Stomach (tissue), 8 donors: ENCODE measurements at regions not wholly inside any gene's neighbourhood (a gene's known extent, or its start where the extent isn't known, plus 50 kb on each side); places are given as distances from the start of the nearest gene placed in this dataset.
A peak's percentile ranks its signal among the peaks of the same experiment; 100 is the strongest.

Source experiments
- DNase-seq, 2 donors: peaks; one replicate each; pipeline versions ENCODE4 v3.0.0 to v3.0.0-alpha.2; 2013 to 2019
- H3K27ac ChIP-seq, 5 donors: fragments of 200-600 bp in 4 of 5; sonication (generic) in 4 of 5; one replicate each; pipeline ENCODE4 v1.5.1; 2013 to 2019; ENCODE audit warnings: mild to moderate bottlenecking in 1 of 5, moderate library complexity in 1 of 5
- H3K27me3 ChIP-seq, 3 donors: fragments of 200-600 bp; sonication (generic); one replicate each; pipeline ENCODE4 v1.5.1; 2017 to 2019; ENCODE audit warnings: mixed run types in 1 of 3
- H3K36me3 ChIP-seq, 4 donors: fragments of 200-600 bp; sonication (generic); 1 replicate in 3 of 4; 2 replicates in 1 of 4; pipeline ENCODE4 v1.5.1; 2016 to 2019
- H3K4me1 ChIP-seq, 4 donors: fragments of 200-600 bp; sonication (generic); one replicate each; pipeline ENCODE4 v1.5.1; 2016 to 2019
- H3K4me3 ChIP-seq, 4 donors: fragments of 200-600 bp; sonication (generic) in 3 of 4; one replicate each; pipeline ENCODE4 v1.5.1; 2016 to 2019; ENCODE audit warnings: mild to moderate bottlenecking in 1 of 4
- H3K9me3 ChIP-seq, 4 donors: fragments of 200-600 bp; sonication (generic); one replicate each; pipeline ENCODE4 v1.5.1; 2016 to 2019
- EP300 ChIP-seq: sonication (generic); formaldehyde crosslinking; IDR thresholded peaks from one replicate; pipeline ENCODE4 v1.6.1; 2017; ENCODE audit warnings: antibody characterized with exemption
- POLR2A ChIP-seq, 4 donors: fragments of 450-650 bp; IDR thresholded peaks; one replicate each; pipeline ENCODE4 v1.6.1; 2016; ENCODE audit warnings: antibody characterized with exemption in 4 of 4, control low read depth in 2 of 4, mild to moderate bottlenecking in 1 of 4, moderate library complexity in 1 of 4
- POLR2AphosphoS5 ChIP-seq, 3 donors: sonication (generic); formaldehyde crosslinking; IDR thresholded peaks; one replicate each; pipeline ENCODE4 v1.6.1; 2016; ENCODE audit warnings: antibody characterized with exemption in 3 of 3
- WGBS, 5 donors: extraction: QIAGEN DNeasy Blood & Tissue Kit in 3 of 5; methylation state at CpG; one replicate each; pipeline versions ENCODE4 v1.1.5 to v1.1.7; 2013 to 2018; 5-methylcytosine and 5-hydroxymethylcytosine counted together
- intact Hi-C: fragments of 100-400 bp; cut with DNase I; formaldehyde crosslinking; loops from one replicate; pipeline ENCODE4 v1.15.1; 2023; ENCODE audit warnings: low total_unique reads
- TF ChIP-seq, protein P1 (sequence below), 7 experiments: fragments of 450-650 bp in 4 of 7; fragments of 200-600 bp in 3 of 7; sonication (generic) in 3 of 7; IDR thresholded peaks; one replicate each; pipeline ENCODE4 v1.5.1; 2016 to 2019; ENCODE audit warnings: antibody characterized with exemption in 7 of 7, control low read depth in 2 of 7, mild to moderate bottlenecking in 1 of 7
- donor health status: healthy with polysubstance abuse.
- donor health status: Bipolar disorder and iron deficiency.
- donor health status: healthy.

DNA sequence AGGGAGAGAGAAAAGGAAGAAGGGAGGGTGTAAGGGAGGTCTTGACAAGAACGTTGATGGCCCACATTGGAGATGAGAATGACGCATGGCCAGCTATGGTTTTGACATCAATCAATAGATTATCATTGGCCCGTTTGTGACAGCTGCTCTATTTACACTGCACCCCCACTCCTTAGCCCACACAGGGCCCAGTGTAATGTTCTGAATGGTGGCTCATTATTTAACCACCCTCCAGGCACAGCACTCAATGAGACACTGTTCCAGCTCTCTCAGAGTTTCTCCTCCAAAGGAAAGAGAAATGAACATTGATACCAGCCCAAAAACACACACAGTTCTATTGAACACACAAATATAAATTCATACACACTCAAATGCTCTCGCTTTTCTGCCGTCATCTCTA is 173.0 kb upstream of the IPO5 start:
- WGBS, 5 donors: 52 to 72% (median 68%) methylated on average over 4 to 5 of the region's 5 CpGs
- DNase-seq: peak in 1 of 2 donors; percentile 15
- Histone ChIP-seq H3K9me3 (peaks cover 0 to 12% (median 3%) of the 10 kb centered on the region in 4 donors), H3K27ac (no peak overlapping the region), H3K27me3 (no peaks in the 10 kb centered on the region), H3K36me3 (no peaks in the 10 kb centered on the region), H3K4me3 (no peak overlapping the region), H3K4me1 (no peaks in the 10 kb centered on the region)
- intact Hi-C loops: no loop called here
- TF ChIP-seq POLR2A (IDR thresholded peaks at IDR 0.05) (no peak), EP300 (no peak), POLR2AphosphoS5 (IDR thresholded peaks at IDR 0.05) (no peak)
- TF ChIP-seq, protein P1, sequence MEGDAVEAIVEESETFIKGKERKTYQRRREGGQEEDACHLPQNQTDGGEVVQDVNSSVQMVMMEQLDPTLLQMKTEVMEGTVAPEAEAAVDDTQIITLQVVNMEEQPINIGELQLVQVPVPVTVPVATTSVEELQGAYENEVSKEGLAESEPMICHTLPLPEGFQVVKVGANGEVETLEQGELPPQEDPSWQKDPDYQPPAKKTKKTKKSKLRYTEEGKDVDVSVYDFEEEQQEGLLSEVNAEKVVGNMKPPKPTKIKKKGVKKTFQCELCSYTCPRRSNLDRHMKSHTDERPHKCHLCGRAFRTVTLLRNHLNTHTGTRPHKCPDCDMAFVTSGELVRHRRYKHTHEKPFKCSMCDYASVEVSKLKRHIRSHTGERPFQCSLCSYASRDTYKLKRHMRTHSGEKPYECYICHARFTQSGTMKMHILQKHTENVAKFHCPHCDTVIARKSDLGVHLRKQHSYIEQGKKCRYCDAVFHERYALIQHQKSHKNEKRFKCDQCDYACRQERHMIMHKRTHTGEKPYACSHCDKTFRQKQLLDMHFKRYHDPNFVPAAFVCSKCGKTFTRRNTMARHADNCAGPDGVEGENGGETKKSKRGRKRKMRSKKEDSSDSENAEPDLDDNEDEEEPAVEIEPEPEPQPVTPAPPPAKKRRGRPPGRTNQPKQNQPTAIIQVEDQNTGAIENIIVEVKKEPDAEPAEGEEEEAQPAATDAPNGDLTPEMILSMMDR (IDR thresholded peaks at IDR 0.05): no peak

DNA sequence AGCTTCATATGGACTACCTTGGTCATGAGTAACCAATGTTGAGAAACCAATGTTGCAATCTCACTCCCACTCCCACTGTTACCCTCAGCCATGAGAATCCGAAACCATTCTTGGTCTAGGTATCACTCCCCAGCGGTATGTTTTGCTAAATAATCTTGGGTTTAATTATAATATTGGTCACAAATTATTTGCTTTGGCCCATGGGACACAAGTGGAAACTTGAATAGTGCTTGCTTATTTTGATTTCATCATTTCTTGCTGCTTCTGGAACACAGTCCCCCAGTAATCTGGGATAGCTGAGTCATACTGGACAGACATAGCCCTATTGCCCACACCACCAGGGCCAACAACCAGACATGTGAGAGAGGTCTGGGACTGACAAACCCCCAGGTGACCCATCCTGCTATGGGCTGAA is 171.6 kb upstream of the IPO5 start:
- 88 to 98% (median 92%) methylated on average over 2 of the region's 2 CpGs for WGBS, 5 donors
- peaks cover 0 to 12% (median 1%) of the 10 kb centered on the region in 4 donors for H3K9me3 ChIP-seq
- intact Hi-C loops: no loop called here
- DNase-seq: no peak
- TF ChIP-seq, protein P1 (IDR thresholded peaks at IDR 0.05): no peak
- TF ChIP-seq EP300: no peak
- TF ChIP-seq POLR2AphosphoS5 (IDR thresholded peaks at IDR 0.05): no peak
- TF ChIP-seq POLR2A (IDR thresholded peaks at IDR 0.05): no peak
- no peak overlapping the region for H3K4me3 ChIP-seq
- no peaks in the 10 kb centered on the region for H3K27me3 ChIP-seq
- no peak overlapping the region for H3K27ac ChIP-seq
- H3K4me1 ChIP-seq: no peaks in the 10 kb centered on the region
- no peaks in the 10 kb centered on the region for H3K36me3 ChIP-seq

DNA sequence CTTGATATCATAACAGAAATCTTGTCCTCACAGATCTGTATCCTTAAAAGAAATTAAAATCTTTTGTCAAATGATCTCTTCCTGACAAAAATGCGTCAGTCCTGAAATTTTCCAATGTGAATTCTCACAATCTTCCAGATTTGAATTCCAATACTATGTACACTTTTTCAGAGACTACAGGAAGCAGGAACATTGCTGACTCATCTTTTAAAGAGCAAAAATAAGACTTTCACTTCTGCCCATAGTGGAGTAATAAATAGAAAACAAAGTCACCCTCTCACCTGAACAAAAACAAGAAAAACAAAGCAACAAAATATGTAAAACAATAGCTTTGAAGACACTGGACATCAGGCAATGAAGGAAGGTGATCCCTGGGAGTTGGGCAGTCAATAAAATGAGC is 167.0 kb upstream of the IPO5 start:
- Histone ChIP-seq H3K9me3 (peaks cover 0 to 32% (median 11%) of the 10 kb centered on the region in 4 donors), H3K27ac (no peak overlapping the region), H3K4me3 (no peak overlapping the region), H3K4me1 (no peaks in the 10 kb centered on the region), H3K36me3 (no peaks in the 10 kb centered on the region), H3K27me3 (no peaks in the 10 kb centered on the region)
- 69 to 91% (median 76%) methylated on average over 1 of the region's 1 CpG for WGBS, 5 donors
- intact Hi-C loops: no loop called here
- TF ChIP-seq POLR2AphosphoS5 (IDR thresholded peaks at IDR 0.05): no peak
- TF ChIP-seq EP300: no peak
- no peak for TF ChIP-seq POLR2A (IDR thresholded peaks at IDR 0.05)
- TF ChIP-seq, protein P1 (IDR thresholded peaks at IDR 0.05): no peak
- no peak for DNase-seq

DNA sequence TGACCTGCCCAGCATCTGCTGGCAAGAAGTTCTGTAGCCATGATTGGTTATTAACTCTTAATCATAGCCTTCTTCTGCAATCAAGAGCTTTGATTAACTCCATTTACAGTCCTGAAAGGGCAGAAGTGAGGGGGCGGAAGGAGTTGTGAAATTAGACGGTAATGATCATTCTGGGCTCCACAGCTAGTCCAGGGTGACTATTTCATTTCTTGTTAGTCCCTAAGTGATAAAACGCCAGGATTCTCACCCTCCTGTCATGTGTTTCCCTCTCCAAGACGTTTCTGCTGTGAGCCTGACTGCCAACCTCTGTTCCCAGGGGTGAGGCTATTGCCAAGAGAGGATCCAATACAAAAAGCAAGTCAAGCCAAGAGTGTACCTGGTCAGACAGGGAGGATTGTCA is 155.9 kb upstream of the IPO5 start:
- intact Hi-C loops: no loop called here
- peaks cover 11 to 28% (median 25%) of the 10 kb centered on the region in 4 donors for H3K9me3 ChIP-seq
- no peaks in the 10 kb centered on the region for H3K36me3 ChIP-seq
- 56 to 69% (median 68%) methylated on average over 4 of the region's 4 CpGs for WGBS, 5 donors
- peaks cover 0 to 6% (median 0%) of the 10 kb centered on the region in 4 donors for H3K4me1 ChIP-seq
- TF ChIP-seq POLR2AphosphoS5 (IDR thresholded peaks at IDR 0.05) (no peak), POLR2A (IDR thresholded peaks at IDR 0.05) (no peak), EP300 (no peak)
- TF ChIP-seq, protein P1 (IDR thresholded peaks at IDR 0.05): no peak
- no peak overlapping the region for H3K4me3 ChIP-seq
- no peaks in the 10 kb centered on the region for H3K27me3 ChIP-seq
- H3K27ac ChIP-seq: no peak overlapping the region
- DNase-seq: no peak
